BJ (cell line): ENCODE measurements at regions not wholly inside any gene's neighbourhood (a gene's known extent, or its start where the extent isn't known, plus 50 kb on each side); places are given as distances from the start of the nearest gene placed in this dataset.

ENCODE experiments used
- CTCF ChIA-PET: fragments of 350-600 bp; formaldehyde crosslinking; extraction: SDS; loops from one replicate; lab custom pipeline; 2021; ENCODE audit warnings: antibody characterized with exemption, inconsistent platforms; lab: Yijun Ruan, JAX
- POLR2A ChIA-PET: fragments of 300-600 bp; sonication (Branson Sonifier 250); formaldehyde crosslinking; extraction: SDS; loops from one replicate; lab custom pipeline; 2021; ENCODE audit warnings: antibody characterized with exemption; lab: Charles Lee
- DNase-seq: peaks from one replicate; pipeline ENCODE4 v3.0.0-alpha.2; 2011; ENCODE audit warnings: low read depth
- H3K27me3 ChIP-seq: 2 replicates; pipeline ENCODE4 v1.6.0; 2011; ENCODE audit warnings: low read length; ENCODE audit not compliant: control insufficient read depth, insufficient read depth
- H3K36me3 ChIP-seq: 2 replicates; pipeline ENCODE4 v1.5.1; 2011; ENCODE audit warnings: low read length; ENCODE audit not compliant: control insufficient read depth, insufficient read depth
- H3K4me3 ChIP-seq: 2 replicates; pipeline ENCODE4 v1.5.1; 2011; ENCODE audit warnings: low read depth, mild to moderate bottlenecking, control low read depth, low read length
- CTCF ChIP-seq: IDR thresholded peaks from 2 replicates; pipeline ENCODE4 v1.5.1; 2011; ENCODE audit warnings: low read depth, mild to moderate bottlenecking, control low read depth, inconsistent platforms, low read length, moderate library complexity; ENCODE audit not compliant: insufficient read depth

DNA sequence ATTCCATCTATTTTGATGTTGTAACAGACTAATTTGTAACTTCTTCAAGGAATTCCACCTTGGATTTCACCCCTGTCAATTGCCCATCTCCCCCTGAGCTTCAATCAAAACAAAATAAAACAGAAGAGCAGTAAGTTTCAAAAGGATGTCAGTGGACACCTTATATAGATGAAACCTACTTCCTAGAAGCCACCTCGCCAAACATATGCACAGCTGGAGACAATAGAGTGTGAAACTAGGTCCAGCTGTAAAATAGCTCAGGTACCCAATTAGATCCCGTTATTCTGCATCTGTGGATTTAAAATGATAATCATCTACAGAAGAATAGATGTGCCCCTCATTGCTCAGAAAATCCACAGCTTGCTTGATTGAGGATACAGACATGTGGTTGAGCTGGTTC, 598.6 kb downstream of the SH2D4B start:
- DNase-seq: no peak
- Histone ChIP-seq H3K4me3 (no peak overlapping the region), H3K27me3 (no peaks in the 10 kb centered on the region), H3K36me3 (no peaks in the 10 kb centered on the region)
- ChIA-PET CTCF (no interaction called here), POLR2A (no interaction called here)
- TF ChIP-seq CTCF: no peak

DNA sequence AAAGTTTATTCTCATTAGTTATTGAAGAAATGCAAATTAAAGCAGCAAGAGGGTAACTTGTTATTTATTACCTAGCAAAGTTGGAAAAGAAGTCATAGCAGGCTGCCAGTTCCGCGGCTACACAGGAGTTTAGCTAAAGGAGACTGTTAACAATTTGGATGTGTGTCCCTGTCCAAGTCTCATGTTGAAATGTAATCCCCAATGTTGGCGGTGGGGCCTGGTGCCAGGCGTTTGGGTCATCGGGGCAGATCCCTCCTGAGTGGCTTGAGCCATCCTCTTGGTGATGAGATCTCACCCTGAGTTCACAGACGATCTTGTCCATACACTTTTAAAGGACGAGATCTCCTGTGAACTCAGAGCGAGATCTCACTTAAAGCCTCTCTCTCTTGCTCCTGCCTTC, 608.3 kb downstream of the SH2D4B start:
- no peaks in the 10 kb centered on the region for H3K36me3 ChIP-seq
- no peak overlapping the region for H3K4me3 ChIP-seq
- DNase-seq: no peak
- no peaks in the 10 kb centered on the region for H3K27me3 ChIP-seq
- TF ChIP-seq CTCF: no peak
- POLR2A ChIA-PET: no interaction called here
- CTCF ChIA-PET: no interaction called here

GRCh38 chr10:81146436-81146835, 608.7 kb downstream of the SH2D4B start:
- ChIA-PET POLR2A (no interaction called here), CTCF (no interaction called here)
- no peak overlapping the region for H3K4me3 ChIP-seq
- DNase-seq: no peak
- H3K27me3 ChIP-seq: no peaks in the 10 kb centered on the region
- H3K36me3 ChIP-seq: no peaks in the 10 kb centered on the region
- TF ChIP-seq CTCF: no peak

- TF ChIP-seq CTCF: no peak
Observed at GRCh38 chr10:81152656-81153055, 615.0 kb downstream of the SH2D4B start.

GRCh38 chr10:81157681-81158080, 620.0 kb downstream of the SH2D4B start:
- TF ChIP-seq CTCF: no peak
- H3K4me3 ChIP-seq: no peak overlapping the region
- no peak for DNase-seq
- CTCF ChIA-PET: no interaction called here
- no peaks in the 10 kb centered on the region for H3K36me3 ChIP-seq
- no peaks in the 10 kb centered on the region for H3K27me3 ChIP-seq
- POLR2A ChIA-PET: no interaction called here

More at GRCh38 chr10:81152656-81153055, 615.0 kb downstream of the SH2D4B start:
- ChIA-PET CTCF (no interaction called here), POLR2A (no interaction called here)
- no peak overlapping the region for H3K4me3 ChIP-seq
- H3K36me3 ChIP-seq: no peaks in the 10 kb centered on the region
- DNase-seq: no peak
- no peaks in the 10 kb centered on the region for H3K27me3 ChIP-seq
